K562 (cell line): ENCODE measurements at regions not wholly inside any gene's neighbourhood (a gene's known extent, or its start where the extent isn't known, plus 50 kb on each side); places are given as distances from the start of the nearest gene placed in this dataset.

Source experiments
- ELK3 ChIP-seq: fragments of 450-650 bp; formaldehyde crosslinking; IDR thresholded peaks from 2 replicates; pipeline ENCODE4 v1.4.0; 2020; ENCODE audit warnings: mild to moderate bottlenecking
- MCM7 ChIP-seq, 2 experiments: fragments of 450-650 bp; IDR thresholded peaks; 2 replicates each; pipeline ENCODE4 v1.6.1; 2016 to 2018
- MGA ChIP-seq: fragments of 450-650 bp; IDR thresholded peaks from 2 replicates; pipeline ENCODE4 v1.6.1; 2016; ENCODE audit warnings: mild to moderate bottlenecking, moderate library complexity
- MYBL2 ChIP-seq, 2 experiments: fragments of 450-650 bp in 1 of 2; sonication (generic) in 1 of 2; formaldehyde crosslinking in 1 of 2; IDR thresholded peaks; 2 replicates each; pipeline versions ENCODE4 v1.6.1 to v1.8.1; 2017 to 2022; ENCODE audit warnings: borderline replicate concordance in 1 of 2, inconsistent platforms in 1 of 2, low read depth in 1 of 2, mild to moderate bottlenecking in 1 of 2, missing genetic modification reagents in 1 of 2, moderate library complexity in 1 of 2
- SUPT5H ChIP-seq: fragments of 450-650 bp; IDR thresholded peaks from 2 replicates; pipeline ENCODE4 v1.6.1; 2016
- TRIM24 ChIP-seq, 2 experiments: fragments of 450-650 bp; IDR thresholded peaks; 2 replicates each; pipeline ENCODE4 v1.6.1; 2016
- ZNF408 ChIP-seq: fragments of 250-450 bp; sonication (Bioruptor Pico); IDR thresholded peaks from 2 replicates; pipeline ENCODE4 v1.4.0; 2020; ENCODE audit warnings: low read depth, mild to moderate bottlenecking, moderate library complexity

GRCh38 chr6:144899161-144899560 is 614.0 kb downstream of the UTRN start (continued):
- TF ChIP-seq MYBL2 (IDR thresholded peaks at IDR 0.05; ENCODE audit: low read depth) (no peak), MYBL2 (CRISPR knock-in tag; IDR thresholded peaks at IDR 0.05; ENCODE audit: borderline replicate concordance) (no peak), ZNF408 (CRISPR knock-in tag) (no peak), MGA (no peak), TRIM24 (IDR thresholded peaks at IDR 0.05) (no peak), MCM7 (IDR thresholded peaks at IDR 0.05) (no peak), ELK3 (CRISPR knock-in tag) (no peak), SUPT5H (no peak)
